HG03103 (cell line): ENCODE measurements at regions not wholly inside any gene's neighbourhood (a gene's known extent, or its start where the extent isn't known, plus 50 kb on each side); places are given as distances from the start of the nearest gene placed in this dataset.

Experiments used
- ATAC-seq: cut with Tn5 transposase; IDR thresholded peaks from one replicate; pipeline ENCODE4 v1.9.1; 2021; ENCODE audit warnings: low read depth; ENCODE audit not compliant: unreplicated experiment

DNA sequence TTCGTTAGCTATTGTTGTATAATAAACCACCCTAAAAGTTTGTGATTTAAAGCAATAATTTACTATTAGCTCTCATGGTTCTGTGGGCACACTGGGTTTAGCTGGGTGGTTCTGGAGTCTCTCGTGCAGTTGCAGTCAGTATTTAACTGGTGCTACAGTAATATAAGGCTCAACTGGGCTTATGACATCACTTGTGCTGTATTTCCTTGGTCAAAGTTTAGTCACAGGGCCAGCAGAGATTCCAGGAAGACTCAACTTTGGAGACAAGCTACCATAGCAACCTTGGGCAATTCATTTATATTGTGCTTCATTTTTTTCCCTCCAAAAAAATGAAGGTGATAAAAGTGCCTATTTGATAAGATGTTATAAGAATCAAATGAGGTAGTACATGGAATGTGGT, 204.2 kb upstream of the GUCY1A2 start:
- no peak for ATAC-seq

GRCh38 chr11:107221748-107222285, 203.5 kb upstream of the GUCY1A2 start:
- no peak for ATAC-seq

- no peak for ATAC-seq
These were observed 200.1 kb upstream of the GUCY1A2 start for GRCh38 chr11:107218123-107219013.

- no peak for ATAC-seq
These were observed 199.2 kb upstream of the GUCY1A2 start for GRCh38 chr11:107217444-107217843.

GRCh38 chr11:107215010-107215409, 196.7 kb upstream of the GUCY1A2 start:
- ATAC-seq, result no peak

GRCh38 chr11:107203656-107204055, 185.4 kb upstream of the GUCY1A2 start:
- no peak for ATAC-seq

DNA sequence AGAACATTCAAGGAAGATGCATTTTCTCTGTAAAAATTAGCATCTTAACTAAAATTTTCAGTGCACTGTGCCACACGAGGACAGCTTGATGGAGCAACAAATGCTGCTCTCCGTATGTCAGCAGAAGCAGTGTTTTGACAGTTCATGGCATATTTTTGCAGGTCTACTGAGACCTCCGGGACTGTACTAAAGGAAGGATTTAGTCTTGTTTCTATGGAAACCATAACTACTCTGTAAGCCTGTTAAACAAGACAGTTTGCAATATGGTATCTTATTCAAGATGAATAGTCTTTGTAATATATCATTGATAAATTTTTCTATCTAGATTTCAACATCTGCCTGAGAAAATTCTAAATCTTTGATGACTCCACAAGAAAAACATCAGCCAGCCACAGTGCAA, 184.0 kb upstream of the GUCY1A2 start:
- ATAC-seq, result no peak

DNA sequence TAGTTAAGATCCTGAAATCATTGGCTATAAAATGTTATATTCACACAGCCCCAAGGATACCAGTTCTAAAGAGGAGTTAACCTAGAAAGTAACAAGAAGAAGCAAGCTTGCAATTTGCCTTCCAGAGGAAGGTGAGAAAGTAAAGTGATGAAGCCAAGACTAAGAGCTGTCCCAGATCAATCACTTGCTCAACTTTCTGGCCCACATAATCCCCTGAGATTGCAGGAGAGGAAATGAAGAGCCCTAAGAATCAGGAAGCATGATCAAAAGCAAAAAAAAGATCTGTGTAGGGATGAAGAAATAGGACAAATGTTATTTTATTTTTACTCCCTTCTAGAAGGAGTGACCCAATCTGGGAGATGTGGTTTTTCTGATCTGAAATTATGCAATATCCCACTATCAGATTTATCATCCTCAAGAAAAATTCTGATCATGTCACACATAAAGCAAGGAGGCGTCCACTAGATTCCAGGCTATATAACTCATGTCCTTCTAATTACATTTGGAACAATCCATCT, 180.3 kb upstream of the GUCY1A2 start:
- no peak for ATAC-seq

DNA sequence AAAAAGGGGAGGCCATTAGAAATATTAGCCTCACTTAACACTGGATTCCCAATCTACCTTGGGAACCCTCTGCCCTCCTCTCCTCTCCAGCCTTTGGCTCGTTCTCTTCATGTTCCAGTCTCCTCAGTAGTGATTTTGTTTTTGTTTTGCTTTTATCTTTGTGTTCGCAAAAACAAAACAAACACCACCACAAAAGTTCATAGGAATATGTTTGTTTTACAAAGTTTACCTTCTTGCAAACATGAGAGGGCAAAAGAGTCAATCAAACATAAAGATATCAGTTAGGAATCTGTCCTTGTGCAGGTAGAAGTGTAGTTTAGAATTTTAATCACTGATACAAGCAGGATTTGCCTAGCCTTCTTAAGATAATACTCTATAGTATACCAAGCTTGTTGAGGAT, 179.7 kb upstream of the GUCY1A2 start:
- ATAC-seq, result no peak

GRCh38 chr11:107196732-107197131, 178.5 kb upstream of the GUCY1A2 start:
- no peak for ATAC-seq

- ATAC-seq, result no peak
These were observed 166.7 kb upstream of the GUCY1A2 start for GRCh38 chr11:107184986-107185385.

GRCh38 chr11:107183953-107184352, 165.7 kb upstream of the GUCY1A2 start:
- no peak for ATAC-seq

DNA sequence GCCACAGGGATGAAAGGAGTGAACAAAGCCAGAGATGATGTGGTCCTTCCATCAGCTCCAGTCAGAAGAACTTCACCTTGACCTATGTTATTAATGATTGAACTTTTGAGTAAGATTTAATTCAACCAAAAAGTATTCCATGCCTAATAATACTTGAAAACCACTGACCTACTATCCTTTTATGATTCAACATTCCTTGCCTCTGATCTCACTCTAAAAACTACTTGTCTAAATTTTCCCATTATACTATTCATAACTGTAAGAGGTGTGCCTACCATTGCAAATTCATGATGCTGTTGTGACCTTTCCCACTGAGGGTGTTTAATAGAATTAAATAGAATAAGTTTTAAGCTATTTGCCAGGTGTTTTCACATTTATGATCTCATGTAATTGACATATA, 164.7 kb upstream of the GUCY1A2 start:
- no peak for ATAC-seq

DNA sequence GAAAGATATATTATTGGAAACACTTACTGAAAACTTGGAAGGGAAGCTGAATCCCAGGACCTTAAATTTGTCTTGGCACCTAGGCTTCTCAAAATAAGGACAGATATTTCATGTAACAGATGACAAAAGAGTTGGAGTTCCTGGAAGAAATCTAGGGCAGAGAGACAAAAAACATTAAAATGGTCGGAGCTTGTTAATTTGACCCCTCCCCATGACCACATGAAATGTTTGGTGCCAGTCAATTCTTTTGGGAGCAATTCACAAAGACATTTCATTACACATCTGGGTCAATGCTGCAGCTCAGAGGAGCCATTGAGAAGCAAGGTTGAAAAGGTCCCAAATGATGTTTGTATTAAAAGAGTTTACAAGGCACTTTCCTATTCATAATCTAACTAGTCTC, 162.0 kb upstream of the GUCY1A2 start:
- ATAC-seq, result no peak

DNA sequence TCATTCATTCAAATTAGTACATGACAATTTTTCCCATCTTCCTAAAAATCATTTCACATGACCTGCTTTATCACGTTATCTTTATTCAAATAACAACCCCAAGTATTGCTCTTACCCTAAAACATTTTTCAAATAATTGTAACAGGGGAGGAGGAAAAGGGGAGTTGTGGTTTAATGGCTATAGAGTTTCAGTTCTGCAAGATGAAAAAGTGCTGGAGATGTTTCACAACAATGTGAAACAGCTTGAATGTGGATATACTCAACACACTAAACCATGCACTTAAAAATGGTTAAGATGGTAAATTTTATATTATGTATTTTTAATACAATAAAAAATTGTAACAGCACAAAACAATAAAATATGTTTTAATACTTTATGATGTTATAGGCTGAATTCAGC, 161.6 kb upstream of the GUCY1A2 start:
- ATAC-seq, result no peak

DNA sequence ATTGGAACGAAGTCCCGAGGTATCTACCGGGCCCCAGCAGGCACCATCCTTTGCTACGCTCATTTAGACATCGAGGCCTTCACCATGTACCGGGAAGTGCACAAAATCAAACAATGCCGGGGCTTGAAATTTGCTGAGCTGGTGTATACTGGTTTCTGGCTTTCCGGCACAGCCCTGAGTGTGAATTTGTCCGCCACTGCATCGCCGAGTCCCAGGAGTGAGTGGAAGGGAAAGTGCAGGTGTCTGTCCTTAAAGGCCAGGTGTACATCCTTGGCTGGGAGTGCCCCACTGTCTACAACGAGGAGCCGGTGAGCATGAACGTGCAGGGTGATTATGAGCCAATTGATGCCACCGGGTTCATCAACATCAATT, 158.8 kb upstream of the GUCY1A2 start:
- no peak for ATAC-seq

DNA sequence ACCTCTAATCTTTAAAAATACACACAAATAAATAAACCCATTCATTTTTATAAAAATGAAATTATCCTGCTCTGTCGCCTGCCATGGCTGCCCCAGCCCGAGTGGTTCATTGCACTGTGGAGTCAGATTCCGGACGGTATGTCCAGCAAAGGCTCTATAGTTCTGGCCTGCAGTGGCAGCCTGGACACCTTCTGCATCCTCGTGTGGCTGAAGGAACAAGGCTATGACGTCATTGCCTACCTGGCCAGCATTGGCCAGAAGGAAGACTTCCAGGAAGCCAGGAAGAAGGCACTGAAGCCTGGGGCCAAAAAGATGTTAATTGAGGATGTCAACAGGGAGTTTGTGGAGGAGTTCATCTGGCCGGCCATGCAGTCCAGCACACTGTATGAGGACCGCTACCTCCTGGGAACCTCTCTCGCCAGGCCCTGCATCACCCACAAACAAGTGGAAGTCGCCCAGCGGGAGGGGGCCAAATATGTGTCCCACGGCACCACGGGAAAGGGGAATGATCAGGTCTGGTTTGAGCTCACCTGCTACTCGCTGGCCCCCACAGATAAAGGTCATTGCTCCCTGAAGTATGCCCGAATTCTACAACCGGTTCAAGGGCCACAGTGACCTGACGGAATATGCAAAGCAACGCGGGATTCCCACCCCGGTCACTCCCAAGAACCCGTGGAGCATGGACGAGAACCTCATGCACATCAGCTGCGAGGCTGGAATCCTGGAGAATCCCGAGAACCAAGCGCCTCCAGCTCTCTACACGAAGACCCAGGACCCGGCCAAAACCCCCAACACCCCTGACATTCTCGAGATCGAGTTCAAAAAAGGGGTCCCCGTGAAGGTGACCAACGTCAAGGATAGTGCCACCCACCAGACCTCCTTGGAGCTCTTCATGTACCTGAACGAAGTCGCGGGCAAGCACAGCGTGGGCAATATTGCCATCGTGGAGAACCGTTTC, 158.2 kb upstream of the GUCY1A2 start:
- ATAC-seq, result no peak

- no peak for ATAC-seq
These were observed 156.6 kb upstream of the GUCY1A2 start for GRCh38 chr11:107174856-107175255.

GRCh38 chr11:107172996-107173395, 154.7 kb upstream of the GUCY1A2 start:
- ATAC-seq, result no peak

DNA sequence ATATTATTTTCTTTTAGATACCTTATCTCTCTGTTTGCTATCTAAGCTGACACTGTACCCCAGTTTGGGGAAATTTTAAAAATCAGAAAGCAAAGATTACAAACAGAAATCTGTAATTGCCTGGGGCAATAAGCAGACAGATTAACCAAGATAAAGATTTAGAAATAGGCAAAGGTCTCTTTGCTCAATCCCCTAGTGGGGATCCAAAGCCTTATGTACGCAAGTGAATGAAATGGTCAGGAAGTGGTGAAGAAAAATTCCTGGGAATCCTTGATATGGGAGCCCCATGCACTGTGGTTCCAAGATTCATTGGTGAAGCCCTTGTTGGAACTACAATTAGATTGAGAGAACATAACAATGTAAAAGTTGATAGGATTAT, 139.5 kb upstream of the GUCY1A2 start:
- ATAC-seq, result no peak
